ENCODE measurements at regions not wholly inside any gene's neighbourhood (a gene's known extent, or its start where the extent isn't known, plus 50 kb on each side); places are given as distances from the start of the nearest gene placed in this dataset.
"Not testable (repeated sequence)": the region's sequence is repeated elsewhere in the genome, so short reads cannot be mapped to it uniquely, and the experiment has no call there.

DNA sequence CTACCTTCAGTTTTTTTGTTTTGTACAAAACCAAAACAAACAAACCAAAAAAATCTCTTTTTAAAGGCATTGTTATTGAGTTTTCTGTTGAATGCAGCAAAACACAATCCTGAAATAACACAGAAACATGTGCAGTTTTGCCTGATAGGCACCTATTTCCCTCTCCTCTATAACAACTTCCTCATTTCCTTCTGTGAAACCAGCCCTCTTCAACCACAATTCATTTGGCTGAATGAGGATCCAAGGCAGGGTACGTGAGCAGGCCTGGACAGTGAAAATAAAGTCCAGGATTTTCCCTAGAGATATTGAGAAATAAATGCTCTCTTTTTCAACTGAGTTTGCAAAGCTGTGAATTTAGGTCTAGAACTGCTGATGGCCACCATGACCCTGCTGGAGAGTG is 134.8 kb upstream of the LARP1 start:
- no peak for DNase-seq (ENCODE audit: low read depth)

DNA sequence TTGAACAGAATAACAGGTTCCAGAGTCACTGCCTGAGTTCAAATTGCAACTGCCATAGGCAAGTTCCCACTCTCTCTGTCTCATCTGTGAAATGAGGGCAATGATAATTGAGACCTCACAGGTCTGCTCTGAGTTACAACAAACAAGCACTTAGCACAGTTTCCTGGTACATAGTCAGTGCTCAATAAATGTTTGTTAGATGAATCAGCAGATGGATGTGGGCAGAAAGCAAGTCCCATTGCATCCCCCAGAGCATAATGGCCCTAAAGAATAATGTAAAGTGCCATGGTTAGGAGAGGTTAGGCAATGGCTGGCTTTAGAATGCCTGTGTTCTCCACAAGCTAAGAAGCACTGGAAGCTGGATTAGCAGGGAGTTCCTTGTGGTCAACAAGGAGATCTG is 136.5 kb upstream of the LARP1 start:
- DNase-seq (ENCODE audit: low read depth) = no peak

DNA sequence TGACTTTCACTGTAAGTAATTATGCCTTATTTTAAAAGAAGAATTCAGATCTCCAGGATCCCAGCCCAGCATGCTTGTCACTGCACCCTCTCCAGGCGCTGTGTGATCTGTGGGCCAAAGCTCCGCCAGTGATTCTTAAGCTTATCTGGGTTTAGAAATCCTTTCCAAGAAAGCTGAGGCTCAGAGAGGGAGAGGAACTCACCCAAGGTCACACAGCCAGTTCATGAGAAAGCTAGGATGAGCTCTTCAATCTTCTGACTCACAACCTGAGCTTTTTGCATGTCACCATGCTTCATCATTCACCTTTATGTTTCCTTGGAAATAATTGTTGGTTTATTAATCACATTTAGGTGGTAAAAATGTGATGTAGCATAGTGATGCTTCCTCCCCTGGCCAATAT is 136.6 kb upstream of the HAND1 start:
- DNase-seq (ENCODE audit: low read depth) = no peak

DNA sequence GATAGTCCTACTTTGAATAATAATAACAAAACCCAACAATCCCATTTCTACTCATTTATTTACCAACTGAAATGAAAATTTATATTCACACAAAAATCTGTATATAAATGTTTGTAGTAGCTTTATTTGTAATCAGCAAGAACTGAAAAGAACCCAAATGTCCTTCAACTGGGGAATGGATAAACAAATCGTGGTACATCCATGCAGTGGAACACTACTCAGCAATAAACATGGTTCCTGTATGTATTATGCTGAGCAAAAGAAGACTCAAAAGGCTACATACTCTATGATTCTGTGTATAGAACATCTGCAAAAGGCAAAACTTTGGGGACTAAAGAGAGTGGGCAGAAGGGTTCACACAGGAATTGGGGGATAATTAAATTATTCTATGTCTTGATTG is 136.1 kb upstream of the HAND1 start:
- DNase-seq (ENCODE audit: low read depth) = no peak

DNA sequence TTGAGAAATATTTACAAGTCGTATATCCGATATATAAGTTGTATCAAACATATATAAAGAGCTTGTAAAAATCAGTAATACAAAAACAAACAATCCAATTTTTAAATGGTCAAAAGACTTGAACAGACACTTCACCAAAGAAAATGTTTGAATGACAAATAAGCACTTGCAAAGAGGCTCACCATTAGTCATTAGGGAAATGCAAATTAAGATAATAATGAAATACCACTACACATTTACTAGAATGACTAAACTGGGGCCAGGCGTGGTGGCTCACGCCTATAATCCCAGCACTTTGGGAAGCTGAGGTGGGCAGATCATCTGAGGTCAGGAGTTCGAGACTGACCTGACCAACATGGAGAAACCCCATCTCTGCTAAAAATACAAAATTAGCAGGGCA is 134.6 kb upstream of the HAND1 start:
- no peak for DNase-seq (ENCODE audit: low read depth)

DNA sequence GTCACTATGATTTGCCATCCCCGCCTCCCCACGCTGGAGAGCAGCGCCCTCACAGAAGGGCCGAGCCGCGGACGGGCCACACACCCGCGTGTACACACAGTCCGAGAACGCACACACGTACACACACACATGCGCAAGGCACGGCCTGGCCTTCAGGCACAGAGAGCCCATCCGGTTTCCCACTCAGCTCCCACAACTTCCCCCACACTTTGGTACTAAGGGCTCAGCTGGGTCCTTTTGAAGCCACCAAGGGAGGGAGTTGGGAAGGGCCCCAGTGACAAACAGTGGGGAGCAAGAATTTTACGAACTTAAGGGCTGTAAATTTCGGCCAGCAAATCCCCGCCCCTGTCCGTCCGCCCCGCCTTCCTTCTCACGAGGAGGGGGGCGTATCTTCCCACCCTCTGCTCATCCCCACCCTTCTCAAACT is 133.3 kb upstream of the HAND1 start:
- no peak for DNase-seq (ENCODE audit: low read depth)

DNA sequence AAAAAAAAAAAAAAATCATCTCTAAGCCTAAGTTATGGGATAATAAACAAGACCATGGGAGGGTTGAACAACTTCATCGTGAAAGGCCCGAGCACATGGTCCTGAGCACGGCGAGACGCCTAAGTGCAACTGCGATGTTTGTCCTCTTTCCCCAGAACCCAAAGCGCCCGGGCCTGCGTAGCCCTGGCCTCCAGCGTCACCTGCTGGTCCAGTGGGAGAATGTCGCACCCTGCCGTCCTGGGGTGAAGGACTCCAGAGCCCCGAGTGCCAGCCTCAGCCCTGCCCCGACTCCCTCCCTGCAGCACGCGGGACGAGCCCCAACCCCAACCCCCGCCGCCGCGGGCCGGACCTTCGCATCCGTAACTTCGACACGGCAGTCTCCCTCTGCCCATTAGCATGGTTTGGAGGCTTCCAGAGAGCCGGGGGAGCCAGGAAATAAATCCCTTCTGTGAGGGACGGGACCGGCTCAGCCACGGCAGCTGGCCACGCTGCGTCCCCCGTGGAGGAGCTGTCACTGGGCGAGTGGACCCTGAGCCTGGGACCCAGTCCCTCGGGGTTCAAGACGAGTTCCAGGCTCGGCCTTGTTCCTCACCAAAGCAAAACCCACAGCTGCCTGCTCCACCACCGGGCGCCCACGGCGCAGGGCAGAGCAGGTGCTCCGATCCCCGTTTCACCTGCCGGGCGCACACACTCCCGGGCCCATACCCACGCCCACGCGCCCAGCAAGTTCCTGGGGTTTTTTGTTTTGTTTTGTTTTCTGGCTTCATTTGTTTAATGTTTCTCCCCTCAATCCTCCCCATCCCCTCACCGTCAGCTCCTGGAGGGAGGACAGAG is 132.5 kb upstream of the HAND1 start:
- DNase-seq (ENCODE audit: low read depth) = peak; percentile 25

DNA sequence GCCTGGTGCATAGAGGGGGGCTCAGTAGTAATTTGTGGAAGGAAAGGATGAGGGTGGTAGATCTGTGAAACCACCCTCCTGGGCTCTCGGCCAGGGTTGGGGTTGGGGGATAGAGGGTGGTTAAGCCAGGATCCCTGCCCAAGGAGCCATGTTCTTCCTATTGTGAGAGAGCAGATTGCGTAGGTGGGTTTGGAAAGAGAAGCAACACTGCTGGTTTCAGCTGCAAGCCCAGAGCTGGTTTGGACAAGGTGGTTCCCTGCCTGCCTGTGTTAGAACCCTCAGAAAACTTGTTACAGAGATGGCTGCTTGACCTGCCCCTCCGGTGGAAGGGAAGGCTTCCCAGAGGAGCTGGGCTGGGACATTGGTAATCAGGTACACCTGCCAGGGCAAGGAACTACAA is 131.2 kb upstream of the HAND1 start:
- DNase-seq (ENCODE audit: low read depth) = no peak

DNA sequence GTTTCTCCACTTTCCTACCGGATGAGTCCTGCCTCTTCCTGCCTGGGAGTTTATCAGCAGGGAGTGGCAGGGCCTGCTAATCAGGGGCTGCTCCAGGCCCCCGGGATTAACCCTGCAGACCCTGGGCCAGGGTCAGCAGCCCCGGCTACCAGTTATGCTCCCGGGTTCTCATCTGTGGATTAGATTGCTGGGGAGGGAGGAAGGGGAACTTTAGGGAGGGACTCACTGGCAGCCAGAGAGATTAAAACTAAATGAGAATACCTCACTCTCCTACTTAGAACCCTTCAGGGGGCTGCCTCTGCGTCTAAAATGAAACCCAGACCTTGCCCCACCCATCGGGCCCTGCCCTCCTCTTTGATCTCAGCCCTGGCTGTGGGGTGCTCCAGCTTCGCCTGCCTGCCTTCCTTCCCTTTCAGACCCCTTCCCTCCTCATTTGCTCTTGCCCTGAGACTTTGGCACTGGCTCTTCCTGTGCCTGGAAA is 130.5 kb upstream of the HAND1 start:
- no peak for DNase-seq (ENCODE audit: low read depth)

DNA sequence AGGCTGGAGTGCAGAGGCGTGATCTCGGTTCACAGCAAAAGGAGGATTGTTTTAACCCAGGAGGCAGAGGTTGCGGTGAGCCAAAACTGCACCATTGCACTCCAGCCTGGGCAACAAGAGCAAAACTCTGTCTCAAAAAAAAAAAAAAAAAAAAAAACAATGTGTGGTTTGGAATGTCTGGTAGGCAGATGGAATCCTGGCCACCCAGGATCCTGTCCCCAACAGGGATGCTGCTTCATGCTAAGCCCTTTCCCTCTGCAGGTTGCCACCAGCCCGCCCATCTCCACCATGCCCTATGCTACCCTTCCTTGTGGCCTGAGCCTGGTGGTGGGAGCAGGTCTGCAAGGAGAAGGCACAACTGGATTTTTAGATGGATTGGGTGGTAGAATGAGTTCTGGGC is 129.7 kb upstream of the HAND1 start:
- DNase-seq (ENCODE audit: low read depth) = no peak

DNA sequence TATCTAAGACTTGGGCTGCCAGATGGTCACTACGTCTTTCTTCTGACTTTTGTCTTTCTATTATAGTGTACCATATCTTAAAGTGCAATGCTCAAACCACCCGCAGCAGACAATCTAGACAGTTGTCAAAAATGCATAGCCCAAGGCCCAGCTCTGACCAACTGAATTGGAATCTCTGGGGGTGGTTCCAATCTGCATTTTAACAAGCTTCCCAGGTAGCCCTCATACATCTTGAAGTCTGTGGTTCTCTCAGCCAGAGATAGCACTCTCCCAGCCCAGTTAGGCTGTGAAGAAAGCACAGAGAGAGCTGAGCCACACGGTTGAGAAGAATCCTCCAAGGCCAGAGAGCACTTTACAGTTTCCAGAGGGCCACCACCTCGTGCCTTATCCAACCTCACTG is 128.2 kb upstream of the HAND1 start:
- no peak for DNase-seq (ENCODE audit: low read depth)

DNA sequence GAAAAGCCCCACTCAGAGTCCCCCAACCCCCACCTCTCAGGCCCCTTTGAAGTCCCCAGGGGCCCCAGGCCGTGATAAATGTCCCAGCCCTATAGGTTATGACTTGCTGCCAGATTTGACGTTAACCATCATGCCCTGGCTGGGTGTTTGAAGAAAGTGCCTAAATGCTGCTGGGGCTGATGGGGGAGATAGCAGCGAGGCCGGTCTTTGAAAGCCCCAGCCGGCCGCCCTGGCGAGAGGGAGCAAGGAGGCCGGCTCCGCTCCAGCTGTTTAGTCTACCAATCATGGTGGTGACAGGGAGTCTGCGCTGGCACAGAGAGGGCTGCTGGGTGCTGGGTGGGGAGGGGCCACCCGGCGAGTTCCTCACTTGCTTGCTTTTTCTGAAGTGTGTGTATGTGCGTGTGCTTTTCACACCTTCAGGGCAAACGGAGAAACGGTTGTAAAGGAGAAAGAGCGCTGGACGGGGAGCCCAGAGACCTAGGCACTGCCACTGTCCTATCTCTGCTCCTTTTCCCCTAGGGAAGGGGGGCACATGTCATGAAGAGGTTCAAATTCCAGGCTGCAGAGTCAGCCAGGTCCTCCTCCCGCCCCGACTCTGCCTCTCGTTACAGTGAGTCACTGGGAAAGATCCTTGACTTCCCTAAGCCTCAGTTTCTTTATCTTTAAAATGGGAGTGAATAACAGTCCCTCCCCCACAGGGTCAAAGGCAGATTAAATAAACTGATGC is 126.1 kb upstream of the HAND1 start:
- DNase-seq (ENCODE audit: low read depth) = no peak

DNA sequence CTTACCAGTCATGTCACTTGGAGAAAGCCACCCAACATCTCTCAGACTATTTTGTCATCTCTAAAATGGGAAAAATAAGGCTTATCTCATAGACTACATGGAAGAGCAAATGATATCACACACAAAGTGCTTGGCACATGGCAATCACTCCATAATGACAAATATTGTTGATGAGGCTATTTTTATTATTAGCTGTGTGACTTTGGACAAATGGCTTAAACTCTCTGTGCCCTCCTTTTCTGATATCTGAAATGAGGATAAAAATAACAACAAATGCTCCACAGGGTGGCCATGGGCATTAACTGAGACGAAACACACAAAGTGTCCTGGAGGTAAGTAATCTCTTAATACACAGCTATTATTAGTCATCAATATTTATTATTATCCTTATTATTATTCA is 125.5 kb upstream of the HAND1 start:
- DNase-seq (ENCODE audit: low read depth) = no peak

DNA sequence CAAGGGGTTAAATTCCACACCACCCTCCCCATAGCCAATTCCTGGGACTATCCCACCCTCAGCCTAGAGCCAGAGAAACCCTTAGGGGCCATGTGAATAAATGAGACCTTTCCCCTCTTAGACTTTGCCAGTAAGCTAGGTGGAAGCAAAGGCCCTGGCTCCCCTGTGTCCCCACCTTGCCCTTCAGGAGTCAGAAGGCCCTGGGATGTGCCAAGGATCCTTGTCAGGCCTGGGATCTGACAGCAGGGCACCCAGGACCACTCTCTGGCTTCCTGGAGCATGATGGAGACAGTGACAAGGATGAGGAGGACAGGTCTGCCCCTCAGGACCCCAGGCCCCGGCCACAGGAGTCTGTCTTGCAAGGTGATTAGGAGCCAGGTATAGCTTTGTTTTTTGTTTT is 125.0 kb upstream of the HAND1 start:
- DNase-seq (ENCODE audit: low read depth) = no peak

DNA sequence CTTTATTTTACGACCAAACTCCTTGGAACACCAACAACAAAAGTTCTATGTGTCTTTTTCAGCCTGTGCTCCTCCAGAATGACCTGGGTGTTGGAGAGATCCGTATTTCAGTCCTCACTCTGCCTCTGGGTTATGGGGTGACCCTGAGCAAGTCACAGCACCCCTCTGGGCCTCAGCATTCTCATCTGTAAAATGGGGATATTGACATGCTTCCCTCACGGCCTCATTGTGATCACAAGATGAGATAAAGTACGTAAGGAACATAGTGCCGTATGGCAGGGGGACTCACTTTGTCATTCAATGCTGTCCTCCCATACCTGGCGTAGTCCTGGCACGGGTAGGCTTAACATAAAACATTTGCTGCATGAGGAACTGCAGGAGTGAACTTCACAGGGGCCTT is 123.0 kb upstream of the HAND1 start:
- no peak for DNase-seq (ENCODE audit: low read depth)

DNA sequence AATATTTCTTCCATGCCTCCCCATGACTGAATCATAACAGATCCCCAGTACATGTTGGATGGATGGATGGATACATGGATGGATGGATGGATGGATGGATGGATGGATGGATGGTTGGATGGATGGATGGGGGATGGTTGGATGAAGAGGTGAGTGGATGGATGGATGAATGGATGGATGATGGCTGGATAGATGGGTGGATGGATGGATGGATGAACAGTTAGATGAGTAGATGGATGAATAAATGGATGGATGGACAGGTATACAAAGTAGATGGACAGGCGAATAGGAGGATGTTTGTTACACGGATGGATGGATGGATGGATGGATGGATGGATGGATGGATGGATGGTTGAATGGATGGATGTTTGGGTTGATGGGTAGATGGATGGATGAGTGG is 120.0 kb upstream of the HAND1 start:
- DNase-seq (ENCODE audit: low read depth) = no peak

DNA sequence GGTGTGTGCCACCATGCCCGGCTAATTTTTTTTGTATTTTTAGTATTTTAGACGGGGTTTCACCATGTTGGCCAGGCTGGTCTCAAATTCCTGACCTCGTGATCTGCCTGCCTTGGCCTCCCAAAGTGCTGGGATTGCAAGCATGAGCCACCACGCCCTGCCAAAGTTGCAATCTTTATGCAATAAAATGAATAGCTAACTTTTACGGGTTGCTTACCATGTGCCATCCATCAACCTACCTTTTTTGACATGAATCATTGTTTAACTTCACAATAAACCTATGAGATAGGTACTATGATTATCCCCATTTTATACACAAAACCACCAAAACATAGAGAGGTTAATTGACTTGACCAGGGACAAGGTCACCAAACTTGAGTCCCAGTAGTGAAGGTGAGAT is 118.8 kb upstream of the HAND1 start:
- DNase-seq (ENCODE audit: low read depth) = not testable (repeated sequence)

DNA sequence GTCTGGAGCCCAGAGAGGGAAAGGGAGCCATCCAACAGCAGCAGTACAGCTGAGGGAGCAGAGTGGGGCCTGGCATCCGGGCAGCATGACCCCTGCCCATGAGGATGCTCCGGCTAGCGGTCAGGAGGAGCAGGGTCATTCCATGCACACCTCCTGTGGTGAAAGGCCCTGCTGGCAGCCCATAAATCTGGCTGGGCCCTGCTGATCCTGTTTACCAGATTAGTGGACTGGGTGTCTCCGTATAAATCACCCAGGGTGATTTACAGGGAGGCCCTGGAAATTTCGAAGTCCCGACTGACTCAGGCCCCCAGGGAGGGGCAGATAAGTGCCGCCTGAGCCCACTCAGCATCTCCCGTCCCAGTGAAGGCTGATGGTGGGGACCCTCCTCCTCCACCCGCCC is 117.6 kb upstream of the HAND1 start:
- no peak for DNase-seq (ENCODE audit: low read depth)

DNA sequence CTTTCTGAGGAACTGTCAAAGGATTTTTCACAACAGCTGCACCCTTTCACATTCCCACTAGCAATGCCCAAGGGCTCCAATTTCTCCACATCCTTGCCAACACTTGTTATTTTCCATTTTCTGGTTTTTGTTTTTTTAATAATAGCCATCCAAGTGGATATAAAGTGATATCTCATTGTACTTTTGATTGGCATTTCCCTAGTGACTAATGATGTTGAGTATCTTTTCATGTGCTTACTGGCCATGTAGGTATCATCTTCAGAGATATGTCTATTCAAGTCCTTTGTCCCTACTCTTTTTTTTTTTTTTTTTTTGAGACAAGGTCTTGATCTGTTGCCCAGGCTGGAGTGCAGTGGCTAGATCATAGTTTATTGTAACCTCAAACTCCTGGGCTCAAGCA is 115.8 kb upstream of the HAND1 start:
- no peak for DNase-seq (ENCODE audit: low read depth)

DNA sequence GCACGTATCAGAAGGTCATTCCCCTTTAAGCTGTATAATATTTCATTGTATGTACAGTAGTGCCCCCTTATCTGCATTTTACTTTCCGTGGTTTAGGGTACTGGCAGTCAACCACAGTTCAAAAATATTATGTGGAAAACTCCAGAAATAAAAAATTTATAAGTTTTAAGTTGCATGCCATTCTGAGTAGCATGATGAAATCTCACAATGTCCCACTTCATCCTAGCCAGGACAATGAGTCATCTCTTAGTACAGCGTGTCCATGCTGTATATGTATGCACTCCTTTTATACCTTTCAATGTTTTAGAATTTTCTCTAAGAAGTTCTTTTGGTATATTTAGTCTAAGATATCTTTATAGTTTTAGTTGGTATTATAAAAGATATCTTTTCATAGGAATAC is 115.0 kb upstream of the HAND1 start:
- no peak for DNase-seq (ENCODE audit: low read depth)

DNA sequence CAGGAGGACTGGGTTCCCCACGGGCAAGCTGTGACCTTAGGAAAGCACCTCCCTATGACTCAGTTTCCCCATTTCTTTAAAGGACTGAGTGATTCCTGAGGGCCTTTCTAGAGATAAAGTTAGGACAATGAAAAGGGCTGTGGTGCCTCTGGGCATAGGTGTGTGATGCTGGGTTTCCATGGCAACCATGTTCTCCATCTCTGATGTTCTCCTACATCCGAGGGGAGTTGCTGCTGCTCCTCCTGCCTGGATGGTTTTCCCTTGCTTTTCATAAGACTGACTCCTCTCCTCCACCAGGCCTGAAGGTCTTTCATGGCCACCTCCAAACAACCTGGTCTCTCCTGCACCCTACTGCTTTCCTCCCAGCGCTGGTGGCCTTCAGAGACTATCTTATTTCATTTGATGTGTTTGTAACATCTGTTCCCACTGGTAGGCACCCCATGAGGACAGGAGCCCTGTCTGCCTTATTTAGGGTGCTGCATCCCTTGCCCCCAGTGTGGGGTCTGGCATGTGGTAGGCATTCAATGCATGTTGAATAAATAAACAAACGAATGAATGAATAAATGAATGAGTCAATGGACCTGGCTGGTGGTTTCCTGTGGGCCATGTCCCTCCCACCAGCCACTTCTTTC is 112.2 kb upstream of the HAND1 start:
- no peak for DNase-seq (ENCODE audit: low read depth)

DNA sequence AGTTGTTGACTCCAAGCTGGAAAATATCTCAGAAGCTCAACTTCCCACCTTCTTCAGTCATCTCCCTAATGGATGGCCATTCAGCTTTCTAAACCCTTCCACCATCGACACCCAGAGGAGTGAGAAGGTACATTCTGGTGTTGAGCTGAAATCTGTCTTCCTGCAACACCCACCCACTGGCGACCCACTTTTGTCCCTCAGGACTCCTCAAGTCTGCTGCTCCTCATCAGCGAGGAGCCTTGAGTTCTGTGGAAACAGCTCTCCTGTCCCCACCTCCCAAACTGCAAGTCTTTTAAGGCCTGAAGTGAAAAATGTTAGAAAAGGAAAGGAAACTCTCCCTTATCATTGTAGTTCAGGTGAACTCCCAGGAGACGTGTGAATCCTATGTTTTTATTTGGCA is 111.5 kb upstream of the HAND1 start:
- DNase-seq (ENCODE audit: low read depth) = no peak

DNA sequence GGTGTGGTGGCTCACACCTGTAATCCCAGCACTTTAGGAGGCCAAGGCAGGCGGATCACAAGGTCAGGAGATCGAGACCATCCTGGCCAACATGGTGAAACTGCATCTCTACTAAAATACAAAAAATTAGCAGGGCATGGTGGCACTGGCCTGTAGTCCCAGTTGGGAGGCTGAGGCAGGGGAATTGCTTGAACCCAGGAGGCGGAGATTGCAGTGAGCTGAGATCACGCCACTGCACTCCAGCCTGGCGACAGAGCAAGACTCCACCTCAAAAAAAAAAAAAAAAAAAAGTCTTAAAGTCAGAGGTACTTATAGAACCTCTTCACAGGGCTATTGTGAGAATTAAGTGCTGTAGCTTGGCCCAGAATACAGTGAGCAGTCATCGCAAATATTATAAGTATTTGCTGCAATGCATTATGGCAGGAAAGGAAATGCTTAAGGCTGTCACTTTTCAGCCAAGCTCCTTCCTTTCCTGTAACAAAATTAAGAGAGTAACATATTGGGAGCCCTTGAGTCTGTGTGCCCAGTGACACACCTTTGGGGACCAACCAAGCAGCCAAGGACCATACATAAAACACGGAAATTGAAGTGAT is 110.9 kb upstream of the HAND1 start:
- DNase-seq (ENCODE audit: low read depth) = not testable (repeated sequence)

Measured in activated T-cell treated with anti-CD3 and anti-CD28 coated beads for 1 hour (primary cell).